GM12873 (cell line): ENCODE measurements at regions not wholly inside any gene's neighbourhood (a gene's known extent, or its start where the extent isn't known, plus 50 kb on each side); places are given as distances from the start of the nearest gene placed in this dataset.

Experiments
- TF ChIP-seq, protein P1 (sequence below): IDR thresholded peaks from 2 replicates; pipeline ENCODE4 v1.5.1; 2012; ENCODE audit warnings: low read depth, mild to moderate bottlenecking, moderate library complexity, low read length, control low read depth; ENCODE audit not compliant: insufficient read depth; ENCODE audit errors: missing control alignments

GRCh38 chr7:68207676-68208075, 1211.0 kb downstream of the TYW1 start:
- TF ChIP-seq, protein P1, sequence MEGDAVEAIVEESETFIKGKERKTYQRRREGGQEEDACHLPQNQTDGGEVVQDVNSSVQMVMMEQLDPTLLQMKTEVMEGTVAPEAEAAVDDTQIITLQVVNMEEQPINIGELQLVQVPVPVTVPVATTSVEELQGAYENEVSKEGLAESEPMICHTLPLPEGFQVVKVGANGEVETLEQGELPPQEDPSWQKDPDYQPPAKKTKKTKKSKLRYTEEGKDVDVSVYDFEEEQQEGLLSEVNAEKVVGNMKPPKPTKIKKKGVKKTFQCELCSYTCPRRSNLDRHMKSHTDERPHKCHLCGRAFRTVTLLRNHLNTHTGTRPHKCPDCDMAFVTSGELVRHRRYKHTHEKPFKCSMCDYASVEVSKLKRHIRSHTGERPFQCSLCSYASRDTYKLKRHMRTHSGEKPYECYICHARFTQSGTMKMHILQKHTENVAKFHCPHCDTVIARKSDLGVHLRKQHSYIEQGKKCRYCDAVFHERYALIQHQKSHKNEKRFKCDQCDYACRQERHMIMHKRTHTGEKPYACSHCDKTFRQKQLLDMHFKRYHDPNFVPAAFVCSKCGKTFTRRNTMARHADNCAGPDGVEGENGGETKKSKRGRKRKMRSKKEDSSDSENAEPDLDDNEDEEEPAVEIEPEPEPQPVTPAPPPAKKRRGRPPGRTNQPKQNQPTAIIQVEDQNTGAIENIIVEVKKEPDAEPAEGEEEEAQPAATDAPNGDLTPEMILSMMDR: no peak

- TF ChIP-seq, protein P1: no peak
Observed at GRCh38 chr7:68209486-68209885, 1212.9 kb downstream of the TYW1 start.

GRCh38 chr7:68213838-68214237, 1217.2 kb downstream of the TYW1 start:
- TF ChIP-seq, protein P1: no peak

DNA sequence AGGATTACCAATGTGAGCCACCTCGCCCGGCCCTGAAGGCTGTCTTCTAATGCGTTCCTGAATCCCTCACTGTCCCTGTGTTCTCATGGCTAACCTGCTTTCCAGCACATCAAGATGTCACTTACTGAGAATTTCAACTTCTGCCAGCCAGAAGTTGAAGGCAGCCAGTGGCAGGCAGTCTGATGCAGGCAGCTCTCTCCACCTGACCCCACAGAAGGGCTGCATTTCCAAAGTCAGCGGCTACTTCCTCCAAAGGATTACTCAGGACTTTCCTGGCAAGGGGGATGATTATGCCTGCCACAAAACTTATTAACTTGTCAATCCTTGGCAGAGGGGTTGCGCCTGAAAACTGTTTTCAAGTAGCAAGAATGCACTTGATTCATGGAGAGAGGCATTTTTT, 1219.4 kb downstream of the TYW1 start:
- TF ChIP-seq, protein P1: no peak

DNA sequence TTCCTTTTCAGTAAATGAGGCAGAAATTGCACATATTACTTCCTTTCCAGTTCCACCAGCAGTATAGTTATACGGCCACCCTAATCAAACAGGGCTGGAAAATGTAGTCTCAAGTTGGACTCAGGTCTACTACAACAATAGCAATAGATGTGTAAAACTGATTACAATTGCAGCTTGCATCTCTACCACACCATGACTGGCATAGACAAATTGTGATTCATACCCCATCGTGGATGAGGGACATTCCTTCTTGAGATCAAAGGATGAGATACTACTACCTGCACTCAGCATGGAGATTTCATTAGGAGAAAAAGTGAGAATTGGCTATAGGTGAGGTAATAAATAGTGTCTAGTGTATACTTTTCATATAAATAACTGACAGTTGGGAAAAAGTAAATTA, 1220.8 kb downstream of the TYW1 start:
- TF ChIP-seq, protein P1: no peak

- TF ChIP-seq, protein P1: no peak
Observed at GRCh38 chr7:68218461-68218860, 1221.8 kb downstream of the TYW1 start.

- TF ChIP-seq, protein P1: no peak
Observed at GRCh38 chr7:68222311-68222710, 1225.7 kb downstream of the TYW1 start.
